ENCODE measurements at regions not wholly inside any gene's neighbourhood (a gene's known extent, or its start where the extent isn't known, plus 50 kb on each side); places are given as distances from the start of the nearest gene placed in this dataset.

- TF ChIP-seq POLR2A (IDR thresholded peaks at IDR 0.05): no peak
- TF ChIP-seq, protein P1, sequence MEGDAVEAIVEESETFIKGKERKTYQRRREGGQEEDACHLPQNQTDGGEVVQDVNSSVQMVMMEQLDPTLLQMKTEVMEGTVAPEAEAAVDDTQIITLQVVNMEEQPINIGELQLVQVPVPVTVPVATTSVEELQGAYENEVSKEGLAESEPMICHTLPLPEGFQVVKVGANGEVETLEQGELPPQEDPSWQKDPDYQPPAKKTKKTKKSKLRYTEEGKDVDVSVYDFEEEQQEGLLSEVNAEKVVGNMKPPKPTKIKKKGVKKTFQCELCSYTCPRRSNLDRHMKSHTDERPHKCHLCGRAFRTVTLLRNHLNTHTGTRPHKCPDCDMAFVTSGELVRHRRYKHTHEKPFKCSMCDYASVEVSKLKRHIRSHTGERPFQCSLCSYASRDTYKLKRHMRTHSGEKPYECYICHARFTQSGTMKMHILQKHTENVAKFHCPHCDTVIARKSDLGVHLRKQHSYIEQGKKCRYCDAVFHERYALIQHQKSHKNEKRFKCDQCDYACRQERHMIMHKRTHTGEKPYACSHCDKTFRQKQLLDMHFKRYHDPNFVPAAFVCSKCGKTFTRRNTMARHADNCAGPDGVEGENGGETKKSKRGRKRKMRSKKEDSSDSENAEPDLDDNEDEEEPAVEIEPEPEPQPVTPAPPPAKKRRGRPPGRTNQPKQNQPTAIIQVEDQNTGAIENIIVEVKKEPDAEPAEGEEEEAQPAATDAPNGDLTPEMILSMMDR (IDR thresholded peaks at IDR 0.05): no peak
- TF ChIP-seq EP300 (IDR thresholded peaks at IDR 0.05): no peak
- no peak for TF ChIP-seq POLR2AphosphoS5 (IDR thresholded peaks at IDR 0.05)
Observed at GRCh38 chr7:155951554-155952158, 139.4 kb upstream of the SHH start.

Data from suprapubic skin (tissue), 4 donors.